HG03460 (cell line): ENCODE measurements at regions not wholly inside any gene's neighbourhood (a gene's known extent, or its start where the extent isn't known, plus 50 kb on each side); places are given as distances from the start of the nearest gene placed in this dataset.

ENCODE experiments used
- ATAC-seq: cut with Tn5 transposase; IDR thresholded peaks from one replicate; pipeline ENCODE4 v1.9.1; 2021; ENCODE audit not compliant: unreplicated experiment

DNA sequence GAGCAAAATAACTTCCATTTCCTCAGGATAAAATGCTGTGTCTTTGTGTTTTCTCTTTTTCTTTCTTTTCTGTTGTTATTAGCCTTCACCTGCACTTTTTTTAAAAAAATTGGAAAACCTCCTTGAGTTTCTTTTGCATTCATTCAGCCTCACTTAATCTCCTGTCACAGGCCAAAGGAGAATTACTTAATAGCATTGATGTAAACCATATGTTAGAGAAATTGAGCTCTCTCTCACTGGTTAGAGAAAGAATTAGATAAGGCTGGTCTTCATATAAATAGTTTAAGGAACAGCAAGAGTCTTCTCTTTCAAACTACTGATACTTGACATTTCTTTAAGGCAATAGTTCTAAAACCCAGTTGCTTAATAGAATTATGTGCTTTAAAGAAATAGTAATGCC is 564.2 kb downstream of the TFAP2B start:
- ATAC-seq, result no peak

DNA sequence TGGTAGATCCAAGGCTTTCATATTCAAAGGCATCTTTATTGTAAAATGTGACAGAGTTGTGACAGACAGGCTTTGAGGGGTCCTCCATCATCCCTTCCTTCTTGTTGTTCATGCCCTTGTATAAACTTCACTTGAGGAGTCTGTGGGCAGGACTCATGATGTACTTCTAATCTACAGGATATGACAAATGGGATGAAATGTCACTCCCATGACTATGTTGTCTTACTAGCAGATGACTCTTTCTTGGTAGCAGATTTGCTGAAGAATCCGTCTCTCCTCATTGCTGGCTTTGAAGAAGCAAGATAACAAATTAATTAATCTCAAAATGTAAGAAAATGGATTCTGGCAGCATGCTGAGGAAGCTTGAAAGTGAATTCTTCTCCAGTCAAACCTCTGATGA is 566.1 kb downstream of the TFAP2B start:
- ATAC-seq, result no peak

DNA sequence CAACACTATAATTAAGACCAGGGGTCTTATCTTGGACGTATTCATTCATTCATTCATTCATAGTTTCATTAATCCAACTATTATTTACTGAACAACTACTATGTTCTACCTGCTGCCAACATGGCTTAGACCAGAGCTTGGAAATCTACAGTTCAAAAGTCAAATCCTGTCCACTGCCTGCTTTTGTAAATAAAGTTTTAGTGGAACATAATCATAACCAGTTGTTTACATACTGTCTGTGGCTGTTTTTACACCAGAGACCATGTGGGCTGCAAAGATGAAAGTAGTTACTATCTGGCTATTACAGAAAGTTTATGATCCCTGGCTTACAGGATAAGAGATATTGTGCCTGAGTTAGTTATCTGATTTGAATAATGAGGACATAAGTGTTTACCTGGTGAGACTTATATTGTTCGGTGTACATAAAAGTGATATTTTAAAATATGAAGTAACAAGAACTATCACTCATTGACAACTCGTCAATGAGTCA is 567.7 kb downstream of the TFAP2B start:
- no peak for ATAC-seq

DNA sequence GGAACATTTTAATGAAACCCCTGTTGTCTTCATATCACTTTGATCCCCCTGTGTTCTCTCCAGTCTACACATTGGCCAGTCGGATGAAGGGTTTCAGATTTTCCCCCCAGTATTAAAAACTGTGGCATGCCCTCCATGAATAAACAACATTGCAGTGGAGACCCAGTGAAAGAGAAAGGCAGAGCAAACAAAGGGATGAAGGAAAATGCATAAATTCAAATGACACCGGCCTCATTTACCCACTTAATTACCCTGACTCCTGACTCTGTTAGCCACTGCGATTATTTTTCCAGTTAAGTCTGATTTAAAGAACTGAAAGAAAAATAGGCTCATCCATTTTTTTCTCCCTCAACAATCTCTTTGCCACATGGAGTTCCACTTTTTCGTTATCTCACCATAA is 569.2 kb downstream of the TFAP2B start:
- ATAC-seq, result no peak

DNA sequence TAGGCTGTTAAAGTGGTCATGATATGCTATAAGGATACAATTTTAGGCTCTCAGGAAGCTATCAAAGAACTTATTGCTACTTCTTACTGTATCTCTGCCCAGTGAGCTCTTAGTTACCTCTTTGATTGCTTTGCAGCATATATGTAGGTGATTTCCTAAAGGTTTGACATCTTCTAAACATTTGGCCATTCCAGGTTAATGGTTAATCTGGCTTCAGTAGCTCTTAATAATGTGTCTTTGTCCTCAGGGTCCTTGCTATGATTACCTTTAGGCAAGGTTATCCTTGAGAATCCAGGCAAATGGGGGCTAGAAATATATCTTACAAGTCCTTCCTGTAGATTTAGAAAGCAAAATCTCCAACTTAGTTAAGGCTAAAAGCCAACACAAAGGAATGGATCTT is 575.4 kb downstream of the TFAP2B start:
- no peak for ATAC-seq

DNA sequence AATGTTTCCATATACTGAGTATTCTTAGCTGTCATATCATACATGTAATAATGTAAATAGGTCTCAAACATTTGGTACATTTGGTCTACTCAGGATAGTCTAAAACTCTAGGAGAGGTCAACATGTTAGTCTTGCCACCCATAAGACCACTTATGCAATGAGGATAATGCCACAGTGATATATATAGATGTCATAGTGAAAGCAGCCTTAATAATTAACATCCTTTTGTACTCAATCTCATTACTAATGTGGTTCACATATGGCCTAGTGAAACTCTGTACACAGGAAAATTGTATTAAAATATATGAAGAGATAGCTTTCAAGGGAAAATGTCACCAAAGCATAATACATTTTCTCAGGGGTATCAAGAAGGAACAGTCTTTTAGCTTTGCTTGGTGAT is 577.9 kb downstream of the TFAP2B start:
- peak; percentile 70 for ATAC-seq

DNA sequence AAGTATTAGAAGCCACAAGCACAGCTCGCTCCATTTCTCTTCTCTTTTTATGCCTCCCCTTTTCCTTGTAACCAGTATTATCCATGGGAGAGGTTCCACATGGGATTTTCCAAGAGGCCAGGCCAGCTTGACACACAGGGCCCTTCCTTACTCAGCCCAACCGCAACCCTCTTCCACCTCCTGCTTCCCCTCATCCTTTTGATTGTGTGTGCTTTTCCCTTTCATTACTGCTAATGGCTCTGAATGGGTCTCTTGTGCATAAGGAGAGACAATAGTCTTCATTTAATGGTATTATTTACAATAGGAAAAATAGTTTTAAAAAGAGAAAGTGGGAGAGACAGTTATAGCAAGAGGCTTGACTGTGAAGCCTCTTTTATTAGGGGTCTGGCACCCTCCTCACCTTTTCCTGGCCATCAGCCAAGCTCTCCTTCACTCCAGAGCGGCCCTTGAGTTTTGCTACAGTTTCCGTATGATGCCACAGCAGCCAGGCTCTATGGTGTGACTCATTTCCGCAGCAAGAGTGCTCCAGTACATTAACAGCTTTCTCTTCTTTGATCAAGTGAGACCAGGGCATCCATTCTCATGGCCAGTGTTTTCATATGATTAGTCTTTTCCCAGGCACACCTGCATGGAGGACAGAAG is 579.5 kb downstream of the TFAP2B start:
- peak; percentile 40 for ATAC-seq

DNA sequence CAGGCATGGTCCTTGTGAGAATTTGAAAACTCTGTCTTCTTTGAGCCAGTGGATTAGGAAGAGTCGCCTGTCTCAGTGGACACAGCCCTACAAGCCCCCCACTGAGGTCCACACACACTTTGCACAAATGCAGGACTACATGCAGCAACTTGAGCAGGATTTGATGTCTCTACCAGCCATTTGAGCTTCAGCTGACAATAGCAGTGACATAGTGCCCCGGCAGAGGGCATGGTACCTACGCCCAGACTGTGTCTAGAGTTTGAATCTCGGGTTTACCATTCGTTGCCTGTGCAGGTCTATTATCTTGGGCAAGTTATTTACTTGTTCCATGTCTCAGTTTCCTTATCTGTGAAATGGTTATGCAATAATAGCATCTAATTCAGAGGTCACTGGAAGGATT is 580.1 kb downstream of the TFAP2B start:
- no peak for ATAC-seq

DNA sequence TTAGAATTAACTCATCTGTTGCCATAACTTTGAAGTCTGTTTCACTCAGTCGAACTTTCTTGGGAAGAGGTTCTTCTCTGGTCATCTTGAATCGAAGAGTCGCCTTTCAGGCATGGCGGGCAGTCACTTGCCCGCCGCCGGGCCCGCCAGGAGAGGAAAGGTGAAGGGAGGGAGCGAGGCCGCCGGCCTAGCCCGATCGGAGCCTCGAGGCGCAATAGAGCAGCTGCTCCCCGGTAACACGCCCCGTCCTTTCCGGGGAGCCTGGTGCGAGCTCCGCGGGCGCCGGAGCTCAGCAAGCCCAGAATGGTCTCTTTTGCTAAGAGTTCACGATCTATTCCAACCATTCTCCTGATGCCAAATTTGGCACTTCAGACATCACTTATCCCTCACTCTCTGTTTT is 591.8 kb downstream of the TFAP2B start:
- ATAC-seq, result no peak

DNA sequence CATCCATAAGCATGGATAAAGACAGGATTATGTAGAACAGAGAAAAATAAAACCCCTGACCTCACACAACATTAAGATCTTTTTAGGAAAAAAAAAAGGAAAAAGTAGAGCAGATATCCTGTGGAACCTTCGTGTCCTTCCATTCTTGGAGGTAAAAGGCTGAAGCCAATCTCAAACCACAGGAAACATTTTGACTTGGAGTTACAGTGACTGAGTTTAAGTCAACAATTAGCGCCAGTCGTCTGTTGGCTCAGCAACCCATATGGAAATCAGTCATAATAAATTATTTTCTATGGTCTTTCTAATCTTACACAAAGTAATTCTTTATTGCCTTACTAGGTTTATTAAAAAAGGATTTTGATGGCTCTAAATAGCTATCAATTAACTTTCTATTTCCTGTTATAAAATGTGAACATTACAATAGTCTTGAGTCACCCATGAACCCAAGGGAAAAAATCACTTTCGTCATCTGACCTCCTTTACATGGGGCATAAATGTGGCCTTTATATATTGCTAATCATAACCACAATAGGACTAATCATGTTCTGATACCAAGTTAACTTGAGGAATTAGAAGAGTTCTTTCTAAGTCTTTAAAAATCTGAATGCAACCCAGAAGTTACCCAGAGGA is 592.9 kb downstream of the TFAP2B start:
- no peak for ATAC-seq

DNA sequence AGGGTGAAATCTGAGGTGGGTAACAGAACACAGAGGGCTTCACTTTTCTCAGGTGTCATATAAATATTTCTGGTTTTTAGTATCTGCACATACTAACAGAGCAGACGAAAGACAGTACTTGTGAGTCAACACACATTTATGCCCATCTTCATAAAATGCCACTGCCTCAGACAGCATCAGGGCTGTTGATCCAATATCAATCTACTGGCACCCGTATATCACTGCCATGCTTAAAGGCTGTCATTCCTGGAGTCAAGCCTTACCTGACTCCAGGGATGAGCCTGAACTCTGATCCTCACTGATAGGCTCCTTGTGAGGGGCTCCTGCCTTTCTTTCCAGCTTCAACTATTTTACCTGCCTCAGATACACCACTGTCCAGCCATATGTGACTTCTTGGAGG is 595.7 kb downstream of the TFAP2B start:
- ATAC-seq, result no peak

DNA sequence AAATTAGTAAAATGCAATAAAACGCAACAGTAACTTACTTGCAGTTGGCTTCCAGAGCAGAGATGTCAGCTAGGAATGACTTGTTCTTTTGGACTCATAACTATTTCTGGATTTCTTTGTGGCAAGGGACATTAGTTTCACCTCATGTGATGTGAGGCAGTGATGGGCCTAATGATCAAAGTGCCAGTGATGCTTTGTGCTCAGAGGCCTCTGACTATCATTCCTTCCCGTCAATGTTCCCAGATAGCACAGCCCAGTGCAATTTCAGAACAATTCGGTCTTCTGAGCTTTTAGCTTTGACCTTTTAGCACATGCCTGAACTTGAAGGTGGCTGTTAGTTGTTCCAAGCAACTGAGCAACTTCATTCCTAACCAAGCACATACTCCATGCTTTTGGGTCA is 596.8 kb downstream of the TFAP2B start:
- no peak for ATAC-seq

DNA sequence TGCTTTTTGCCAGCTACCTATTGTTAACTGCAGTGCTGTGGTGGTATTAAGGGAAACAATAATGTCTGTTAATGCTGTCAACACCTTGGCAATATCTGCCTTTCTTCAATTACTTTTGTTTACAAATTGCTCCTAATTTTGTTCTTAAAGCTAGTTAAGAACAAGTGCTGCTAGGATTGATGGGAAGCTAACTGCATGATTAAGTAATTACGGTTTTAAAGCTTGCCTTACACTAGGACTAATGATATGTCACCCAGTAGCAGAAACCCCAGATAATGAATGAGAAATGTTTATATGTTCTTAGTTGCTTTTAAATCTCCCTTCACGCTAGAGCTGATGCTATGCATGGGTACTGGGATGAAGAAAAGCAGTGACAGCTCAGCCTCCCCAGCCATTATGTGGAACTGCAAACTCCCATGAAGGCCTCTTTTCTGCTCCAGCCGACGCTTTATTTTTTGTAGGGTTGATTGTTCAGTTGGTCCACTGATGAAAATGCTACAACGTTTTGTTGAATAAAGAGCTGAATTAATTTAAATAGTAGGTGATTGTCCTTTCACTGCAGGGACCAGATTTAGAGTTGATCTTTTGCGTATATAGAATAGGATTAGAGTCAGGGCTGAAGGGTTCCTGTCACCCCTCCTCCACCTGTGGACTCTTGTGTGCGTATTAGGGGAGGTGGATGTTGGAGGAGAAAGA is 610.5 kb downstream of the TFAP2B start:
- no peak for ATAC-seq

DNA sequence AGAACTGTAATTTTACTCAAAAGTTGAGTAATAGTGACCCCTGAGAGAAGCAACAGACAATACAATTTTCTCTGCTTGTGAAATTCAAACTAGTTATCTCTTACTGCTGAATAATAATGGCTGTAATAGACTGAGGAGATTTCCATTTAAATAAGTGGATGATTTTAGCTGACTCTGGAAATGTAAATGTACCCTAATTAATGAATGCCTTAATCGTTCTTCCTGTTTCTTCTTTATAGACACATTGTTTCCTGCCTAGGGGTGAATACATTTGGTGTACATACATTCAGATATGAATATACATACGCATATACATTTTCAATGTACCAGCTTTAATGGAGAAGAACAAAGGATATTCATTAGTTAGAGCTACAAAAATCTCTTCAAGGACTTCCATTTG is 611.9 kb downstream of the TFAP2B start:
- ATAC-seq, result no peak

DNA sequence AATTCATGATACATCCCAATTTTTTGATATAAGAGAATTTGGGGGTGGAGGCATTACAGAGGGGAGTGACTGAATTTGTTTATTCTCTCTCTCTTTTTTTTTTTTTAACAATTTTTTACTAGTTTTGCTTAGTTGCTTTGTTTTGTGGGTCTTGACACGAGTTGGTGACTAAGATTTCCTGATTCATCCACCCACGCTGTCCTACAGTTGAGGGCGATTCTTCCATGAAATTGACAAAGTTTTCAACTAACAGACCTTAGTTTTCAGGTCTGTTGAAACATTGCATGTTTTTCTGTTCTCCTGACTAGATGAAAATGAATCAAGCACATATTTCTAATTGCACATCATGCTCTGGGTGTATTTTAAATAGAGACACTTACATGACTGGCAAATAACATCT is 613.8 kb downstream of the TFAP2B start:
- ATAC-seq, result no peak

DNA sequence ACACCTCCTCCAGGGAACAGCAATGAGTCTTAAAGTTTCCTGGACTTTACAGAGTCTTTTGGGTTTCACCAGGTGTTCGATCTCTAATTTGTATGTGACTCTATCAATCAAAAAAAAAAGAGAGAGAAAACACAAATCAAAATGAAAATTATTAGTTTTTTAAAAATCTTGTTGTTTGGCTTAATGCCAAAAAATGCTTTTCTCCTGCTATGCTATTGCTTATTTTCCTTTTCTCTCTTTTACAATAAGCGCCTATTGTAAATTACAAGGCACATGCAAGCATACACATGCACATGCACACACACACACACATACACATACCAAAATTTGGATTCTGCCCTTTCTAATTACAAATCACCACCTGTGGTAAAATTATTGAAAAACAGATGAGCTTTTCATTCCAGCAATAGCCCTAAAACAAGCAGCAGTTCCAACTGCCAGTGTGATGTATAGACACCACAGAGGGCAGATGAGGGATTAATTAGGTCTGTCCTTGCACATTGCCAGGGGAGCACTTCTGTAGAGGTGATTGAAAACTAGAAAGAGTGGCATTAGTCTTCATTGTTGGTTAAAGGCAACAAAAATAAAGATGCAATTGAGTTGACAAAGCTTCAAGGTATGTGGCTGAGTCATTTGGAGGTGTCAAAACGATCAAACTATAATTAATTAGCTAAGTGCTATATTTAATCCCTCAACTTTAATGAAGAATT is 631.7 kb downstream of the TFAP2B start:
- ATAC-seq, result no peak

DNA sequence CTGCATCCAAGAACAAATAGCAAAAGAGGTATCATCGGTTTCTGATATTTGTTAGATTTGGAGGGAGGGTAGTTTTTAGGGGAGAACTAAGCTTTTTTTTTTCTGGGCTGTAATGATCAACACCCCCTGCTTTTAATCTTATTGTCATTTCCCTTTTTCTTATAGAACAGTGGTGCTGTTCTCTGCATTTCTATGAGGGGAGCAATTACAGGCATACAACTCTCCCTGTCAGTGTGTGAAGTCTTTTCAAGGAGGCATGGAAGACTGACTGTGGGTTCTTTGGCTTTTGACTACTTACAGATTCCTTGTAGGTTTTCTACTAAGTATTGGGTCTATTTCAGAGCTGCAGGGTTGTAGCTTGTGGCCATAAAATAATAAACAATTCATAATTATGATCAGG is 632.3 kb downstream of the TFAP2B start:
- ATAC-seq, result no peak

DNA sequence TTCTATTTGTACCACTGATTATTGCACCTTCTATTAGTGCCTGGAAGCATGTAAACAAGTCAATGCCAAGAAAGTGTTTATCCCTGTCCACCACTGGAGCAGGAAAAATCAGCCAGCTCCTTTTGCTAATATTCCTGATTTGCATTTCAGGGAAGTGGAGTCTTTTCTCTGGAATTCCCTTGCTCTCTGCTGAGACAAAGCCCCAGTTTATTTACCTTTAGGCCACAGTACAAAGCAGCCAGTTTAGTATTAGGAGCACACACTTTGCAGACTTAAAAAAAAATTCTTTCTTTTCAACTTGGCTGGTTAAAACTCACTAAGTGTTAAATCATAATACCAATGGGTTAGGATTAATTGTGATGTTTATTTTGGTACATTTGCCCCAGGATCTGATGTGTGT is 631.1 kb downstream of the PKHD1 start:
- ATAC-seq, result no peak

DNA sequence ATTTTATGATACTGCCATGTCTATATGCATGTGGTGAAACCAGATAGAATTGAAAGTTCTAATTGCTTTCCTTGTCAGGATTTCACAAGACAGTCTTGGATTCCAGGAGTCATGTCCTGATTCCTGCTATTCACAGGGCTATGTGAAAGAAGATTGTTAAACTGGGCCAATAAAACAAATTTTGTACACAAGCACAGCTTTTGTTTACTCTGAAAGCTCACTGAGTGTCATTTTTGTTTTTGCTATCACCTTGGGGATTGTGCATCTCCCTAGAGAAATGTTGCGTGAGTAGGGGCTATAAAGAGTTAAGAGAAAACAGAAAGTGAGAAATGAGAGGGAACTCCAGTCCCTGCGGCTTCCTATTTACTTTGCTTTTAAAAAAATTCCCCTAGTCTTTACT is 627.5 kb downstream of the PKHD1 start:
- ATAC-seq, result peak; percentile 94

DNA sequence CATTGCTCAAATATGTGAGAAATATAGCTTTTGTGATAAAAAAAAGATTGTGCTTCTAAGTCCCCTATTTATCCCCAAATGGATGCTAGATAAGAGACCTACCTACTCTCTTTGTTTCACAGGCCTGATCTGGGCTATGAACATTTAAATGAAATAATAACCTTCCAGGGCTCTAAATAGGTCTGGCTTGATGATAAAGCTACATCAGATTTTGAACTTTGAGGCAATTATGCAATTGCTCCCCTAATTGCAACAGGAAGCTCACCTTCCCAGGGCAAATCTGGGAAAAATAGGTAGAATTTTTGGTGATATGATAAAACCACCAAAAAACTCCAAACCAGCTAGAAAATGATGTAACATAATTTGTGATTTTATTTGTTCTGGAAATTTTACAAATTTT is 624.5 kb downstream of the PKHD1 start:
- ATAC-seq, result no peak

DNA sequence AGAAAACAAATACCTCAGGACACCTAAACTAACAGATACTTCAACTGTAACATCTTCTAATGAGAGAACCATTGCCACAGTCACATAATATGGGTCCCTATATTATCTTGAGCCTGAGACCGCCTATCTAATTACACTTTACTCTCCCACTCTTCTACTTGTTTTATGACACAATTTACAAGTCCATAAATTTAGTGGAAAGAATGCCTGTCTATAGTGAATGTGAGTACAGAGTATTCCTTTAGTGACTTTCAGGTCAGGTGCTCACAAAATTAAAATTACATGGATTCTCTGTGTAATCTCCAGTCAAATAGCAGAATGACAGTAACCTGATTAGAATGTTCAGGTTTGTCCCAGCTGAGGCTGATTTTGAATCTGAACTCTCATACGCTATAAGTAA is 624.1 kb downstream of the PKHD1 start:
- ATAC-seq, result no peak

DNA sequence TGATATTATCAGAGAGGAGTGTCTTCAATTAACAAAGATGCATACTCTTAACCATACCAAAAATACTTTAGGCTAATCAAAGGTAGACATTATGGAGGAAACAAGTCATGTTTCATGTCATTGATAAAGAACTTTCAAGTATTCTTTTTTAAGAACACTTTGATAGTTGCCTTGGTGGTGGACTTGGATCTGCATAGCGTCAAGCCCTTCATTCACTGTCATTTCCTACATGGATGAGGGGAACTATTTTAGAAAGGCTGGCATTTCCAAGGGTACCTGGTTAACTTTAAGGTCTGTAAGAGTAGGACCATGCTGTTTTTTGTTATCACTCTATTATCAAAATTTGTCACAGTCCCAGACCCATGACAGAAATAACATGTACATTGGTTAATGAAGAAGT is 622.5 kb downstream of the PKHD1 start:
- no peak for ATAC-seq
